Breast epithelium (tissue), 3 donors: ENCODE measurements at regions not wholly inside any gene's neighbourhood (a gene's known extent, or its start where the extent isn't known, plus 50 kb on each side); places are given as distances from the start of the nearest gene placed in this dataset.

Experiments
- CTCF ChIP-seq, 3 donors: fragments of 450-650 bp; IDR thresholded peaks; one replicate each; pipeline ENCODE4 v1.5.1; 2016 to 2017; ENCODE audit warnings: antibody characterized with exemption in 3 of 3, mild to moderate bottlenecking in 3 of 3, moderate library complexity in 3 of 3
- POLR2A ChIP-seq: fragments of 450-650 bp; IDR thresholded peaks from one replicate; pipeline ENCODE4 v1.6.1; 2016; ENCODE audit warnings: antibody characterized with exemption, mild to moderate bottlenecking, moderate library complexity

GRCh38 chr4:161178310-161178709 is 985.5 kb downstream of the FSTL5 start:
- no peak for TF ChIP-seq CTCF (IDR thresholded peaks at IDR 0.05)
- no peak for TF ChIP-seq POLR2A
